ENCODE measurements at regions not wholly inside any gene's neighbourhood (a gene's known extent, or its start where the extent isn't known, plus 50 kb on each side); places are given as distances from the start of the nearest gene placed in this dataset.

GRCh38 chr3:17969985-17970568, 227.6 kb upstream of the TBC1D5 start:
- Histone ChIP-seq H3K36me3 (ENCODE audit: insufficient read depth) (no peaks in the 10 kb centered on the region), H2AFZ (no peak overlapping the region), H3K4me2 (no peak overlapping the region), H3F3A (replicated peaks; ENCODE audit: low read depth) (no peaks in the 10 kb centered on the region), H3K4me3 (no peak overlapping the region), H4K20me1 (replicated peaks; ENCODE audit: insufficient read depth) (no peaks in the 10 kb centered on the region), H3K79me2 (replicated peaks; ENCODE audit: insufficient read depth) (no peaks in the 10 kb centered on the region), H3K9me2 (ENCODE audit: insufficient read depth) (no peaks in the 10 kb centered on the region), H3K27ac (ENCODE audit: low read depth) (no peak overlapping the region), H3K4me1 (ENCODE audit: insufficient read depth) (peaks cover 15% of the 10 kb centered on the region), H3K27me3 (ENCODE audit: insufficient read depth) (no peaks in the 10 kb centered on the region)
- no peak for TF ChIP-seq NANOG (IDR thresholded peaks at IDR 0.05; ENCODE audit: borderline replicate concordance)
- TF ChIP-seq CTCF (conservative IDR thresholded peaks at IDR 0.05; ENCODE audit: low read depth in 2 of 2): no peak
- no peak for TF ChIP-seq POLR2AphosphoS5 (IDR thresholded peaks at IDR 0.05; ENCODE audit: low read depth)
- TF ChIP-seq CREB1 (CRISPR knock-in tag; IDR thresholded peaks at IDR 0.05; ENCODE audit: low read depth): no peak
- no peak for TF ChIP-seq ZNF331 (CRISPR knock-in tag; IDR thresholded peaks at IDR 0.05; ENCODE audit: low read depth)
- TF ChIP-seq REST (IDR thresholded peaks at IDR 0.05; ENCODE audit: unreplicated experiment): no peak
- no peak for TF ChIP-seq STAT1 (IDR thresholded peaks at IDR 0.05; ENCODE audit: unreplicated experiment)
- no peak for TF ChIP-seq EZH2phosphoT487 (IDR thresholded peaks at IDR 0.05; ENCODE audit: unreplicated experiment)
- TF ChIP-seq EZH2 (IDR thresholded peaks at IDR 0.05; ENCODE audit: low read depth, unreplicated experiment): no peak
- no peak for TF ChIP-seq ZNF462 (CRISPR knock-in tag; IDR thresholded peaks at IDR 0.05)
- TF ChIP-seq ETS1 (IDR thresholded peaks at IDR 0.05): no peak
- no peak for TF ChIP-seq ZNF114 (CRISPR knock-in tag; IDR thresholded peaks at IDR 0.05)
- TF ChIP-seq JUNB (IDR thresholded peaks at IDR 0.05; ENCODE audit: unreplicated experiment): no peak
- Mint-ChIP-seq H3K36me3 (ENCODE audit: low read depth) (no peaks in the 10 kb centered on the region), H3K27ac (no peak overlapping the region), H3K4me3 (no peak overlapping the region), H3K4me1 (peaks cover 22% of the 10 kb centered on the region), H3K9me3 (no peaks in the 10 kb centered on the region), H3K27me3 (ENCODE audit: insufficient read depth, low read depth, poor library complexity) (peaks cover 2% of the 10 kb centered on the region)
- DNase-seq (ENCODE audit: low spot score) (no peak), ATAC-seq (no peak)
